ENCODE measurements at regions not wholly inside any gene's neighbourhood (a gene's known extent, or its start where the extent isn't known, plus 50 kb on each side); places are given as distances from the start of the nearest gene placed in this dataset.

DNA sequence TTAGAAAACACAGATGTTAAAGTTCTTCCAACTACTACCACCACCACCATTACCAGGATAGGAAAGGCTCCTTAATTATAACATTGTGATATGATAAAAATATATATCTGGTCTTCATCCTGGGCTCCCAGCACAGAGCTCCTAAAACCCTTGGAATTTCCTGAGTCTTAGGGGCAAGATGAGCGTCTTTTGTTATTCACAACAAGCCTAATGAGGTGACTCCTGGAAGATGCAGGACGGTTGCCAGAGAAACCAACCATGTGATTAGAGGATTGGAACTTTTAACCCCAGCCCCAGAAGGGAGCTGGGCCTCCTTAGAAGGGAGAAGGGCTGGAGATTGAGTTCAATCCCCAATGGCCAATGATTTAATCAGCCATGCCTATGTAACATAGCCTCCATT lies 148.0 kb upstream of the ADRA1B start:
- Mint-ChIP-seq H3K9me3 (no peaks in the 10 kb centered on the region), H3K36me3 (ENCODE audit: low read depth) (peaks cover 15% of the 10 kb centered on the region), H3K4me1 (ENCODE audit: low read depth) (peaks cover 72% of the 10 kb centered on the region), H3K27ac (peak overlapping the region; percentile 68), H3K4me3 (peak overlapping the region; percentile 9; the same call in 1 of the 2 replicates), H3K27me3 (ENCODE audit: insufficient read depth) (no peaks in the 10 kb centered on the region)
- peak; percentile 36 for DNase-seq
- TF ChIP-seq, protein P1, sequence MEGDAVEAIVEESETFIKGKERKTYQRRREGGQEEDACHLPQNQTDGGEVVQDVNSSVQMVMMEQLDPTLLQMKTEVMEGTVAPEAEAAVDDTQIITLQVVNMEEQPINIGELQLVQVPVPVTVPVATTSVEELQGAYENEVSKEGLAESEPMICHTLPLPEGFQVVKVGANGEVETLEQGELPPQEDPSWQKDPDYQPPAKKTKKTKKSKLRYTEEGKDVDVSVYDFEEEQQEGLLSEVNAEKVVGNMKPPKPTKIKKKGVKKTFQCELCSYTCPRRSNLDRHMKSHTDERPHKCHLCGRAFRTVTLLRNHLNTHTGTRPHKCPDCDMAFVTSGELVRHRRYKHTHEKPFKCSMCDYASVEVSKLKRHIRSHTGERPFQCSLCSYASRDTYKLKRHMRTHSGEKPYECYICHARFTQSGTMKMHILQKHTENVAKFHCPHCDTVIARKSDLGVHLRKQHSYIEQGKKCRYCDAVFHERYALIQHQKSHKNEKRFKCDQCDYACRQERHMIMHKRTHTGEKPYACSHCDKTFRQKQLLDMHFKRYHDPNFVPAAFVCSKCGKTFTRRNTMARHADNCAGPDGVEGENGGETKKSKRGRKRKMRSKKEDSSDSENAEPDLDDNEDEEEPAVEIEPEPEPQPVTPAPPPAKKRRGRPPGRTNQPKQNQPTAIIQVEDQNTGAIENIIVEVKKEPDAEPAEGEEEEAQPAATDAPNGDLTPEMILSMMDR (IDR thresholded peaks at IDR 0.05): no peak

DNA sequence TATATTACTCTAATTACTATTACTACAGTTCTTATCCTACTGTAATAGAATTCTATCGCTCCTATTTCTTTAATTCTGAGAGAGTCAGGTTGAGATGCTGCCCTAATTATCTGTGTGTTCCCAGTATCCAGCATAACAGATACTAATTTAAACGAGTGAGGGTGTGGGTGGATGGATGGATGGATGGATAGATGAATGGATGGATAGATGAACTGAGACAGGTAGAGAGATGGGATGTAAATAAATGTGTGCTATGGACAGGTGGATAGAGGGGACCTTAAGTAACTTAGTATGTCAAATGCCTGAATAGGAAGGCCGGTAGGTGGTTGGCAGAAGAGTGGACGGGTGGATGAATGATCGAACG lies 143.6 kb upstream of the ADRA1B start:
- no peak for DNase-seq
- Mint-ChIP-seq H3K36me3 (ENCODE audit: low read depth) (peaks cover 5% of the 10 kb centered on the region), H3K4me3 (peak overlapping the region; percentile 66), H3K9me3 (no peaks in the 10 kb centered on the region), H3K27me3 (ENCODE audit: insufficient read depth) (peaks cover 4% of the 10 kb centered on the region; the same call in 1 of the 2 replicates), H3K4me1 (ENCODE audit: low read depth) (peaks cover 65% of the 10 kb centered on the region), H3K27ac (peak overlapping the region; percentile 73)
- TF ChIP-seq, protein P1 (IDR thresholded peaks at IDR 0.05): no peak

DNA sequence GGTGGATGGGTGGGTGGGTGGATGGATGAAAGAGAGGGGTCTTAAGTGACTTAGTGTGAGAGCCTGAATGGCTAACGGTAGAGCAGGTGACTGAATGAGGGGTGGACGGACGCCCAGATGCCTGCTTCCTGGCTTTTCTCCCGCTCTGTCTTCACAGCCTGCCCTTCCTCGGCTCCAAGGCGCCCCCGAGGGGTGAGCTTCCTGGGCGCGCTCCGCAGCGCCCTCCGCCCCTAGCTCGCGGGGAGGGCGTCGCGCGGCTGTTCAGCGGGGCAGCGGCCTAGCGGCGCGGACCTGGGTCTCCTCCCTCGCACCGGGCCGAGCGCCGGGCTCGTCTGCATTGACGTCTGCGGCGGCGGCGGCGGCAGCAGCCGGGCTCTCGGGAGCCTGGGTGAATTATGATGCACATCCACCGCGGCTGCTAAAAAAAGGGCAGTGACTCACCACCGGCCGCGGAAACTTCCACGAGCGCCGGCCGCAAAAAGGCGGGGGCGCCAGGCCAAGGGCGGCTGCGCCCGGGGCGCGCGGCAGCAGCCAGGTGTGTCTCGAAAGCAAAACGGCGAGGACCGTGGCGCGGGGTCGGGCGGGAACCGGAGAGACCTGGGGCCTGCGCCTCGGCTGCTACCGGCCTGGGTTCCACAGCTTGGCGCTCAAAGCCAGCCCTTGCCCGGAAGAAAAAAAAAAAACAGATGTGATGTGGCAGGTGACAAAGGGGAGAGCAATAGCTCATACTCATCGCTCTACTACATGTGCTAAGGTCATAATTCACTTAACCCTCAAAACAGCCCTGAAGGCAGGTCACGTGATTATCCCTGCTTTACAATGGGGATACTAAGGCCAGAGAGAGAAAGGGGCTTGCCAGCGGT lies 143.0 kb upstream of the ADRA1B start:
- DNase-seq: peak; percentile 84
- H3K36me3 Mint-ChIP-seq (ENCODE audit: low read depth): peaks cover 7% of the 10 kb centered on the region
- H3K4me3 Mint-ChIP-seq: peak overlapping the region; percentile 66
- H3K27ac Mint-ChIP-seq: peak overlapping the region; percentile 73
- H3K27me3 Mint-ChIP-seq (ENCODE audit: insufficient read depth): peaks cover 4% of the 10 kb centered on the region; the same call in 1 of the 2 replicates
- no peaks in the 10 kb centered on the region for H3K9me3 Mint-ChIP-seq
- TF ChIP-seq, protein P1 (IDR thresholded peaks at IDR 0.05): peak; percentile 45; the same call in 1 of the 2 replicates
- peaks cover 65% of the 10 kb centered on the region for H3K4me1 Mint-ChIP-seq (ENCODE audit: low read depth)

DNA sequence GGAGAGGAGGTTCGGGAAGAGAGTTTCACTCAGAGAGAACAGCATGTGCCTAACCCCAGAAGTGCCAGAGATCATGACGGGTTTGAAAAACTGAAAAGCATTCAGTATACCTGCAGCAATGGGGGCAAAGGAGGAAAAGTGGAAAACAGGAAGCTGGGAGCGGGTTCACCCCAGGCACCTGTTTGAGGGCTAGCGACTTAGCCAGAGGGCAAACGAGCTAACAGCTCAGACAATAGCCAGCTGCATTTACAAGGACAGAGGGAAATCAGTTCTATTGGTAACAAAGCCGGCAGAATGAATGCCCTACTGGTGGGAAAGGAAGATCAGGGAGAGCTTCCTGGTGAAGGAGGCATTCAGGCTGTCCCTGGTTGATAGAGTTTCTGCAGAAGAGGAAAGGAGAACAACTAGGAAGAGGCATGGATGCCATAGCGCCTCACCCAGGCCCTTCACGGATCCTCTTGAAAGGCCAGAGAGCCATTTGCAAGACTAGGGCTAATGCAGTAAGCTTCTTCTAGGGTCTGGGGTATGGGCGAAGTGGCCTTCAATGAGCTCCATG lies 141.7 kb upstream of the ADRA1B start:
- Mint-ChIP-seq H3K27me3 (ENCODE audit: insufficient read depth) (peaks cover 4% of the 10 kb centered on the region; the same call in 1 of the 2 replicates), H3K4me3 (no peak overlapping the region)
- no peak for DNase-seq

DNA sequence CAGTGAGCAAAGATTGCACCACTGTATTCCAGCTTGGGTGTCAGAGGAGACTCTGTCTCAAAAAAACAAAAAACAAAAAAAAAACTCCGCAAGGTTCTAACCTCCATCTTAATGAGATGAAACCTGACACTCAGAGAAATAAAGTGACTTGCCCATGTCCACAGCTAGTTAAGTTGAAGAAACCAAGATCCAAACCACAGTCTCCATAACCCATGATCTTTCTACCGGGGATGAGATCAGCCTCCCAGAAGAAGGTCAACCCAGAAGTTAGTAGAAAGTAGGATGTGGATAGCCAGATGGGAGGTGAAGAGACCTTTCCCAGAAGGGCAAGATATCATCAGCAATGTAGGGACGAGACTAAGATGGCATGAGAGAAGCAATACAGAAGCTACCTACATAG lies 140.4 kb upstream of the ADRA1B start:
- H3K9me3 Mint-ChIP-seq: peaks cover 4% of the 10 kb centered on the region; the same call in 1 of the 2 replicates
- peaks cover 78% of the 10 kb centered on the region for H3K4me1 Mint-ChIP-seq (ENCODE audit: low read depth)
- no peak overlapping the region for H3K27ac Mint-ChIP-seq
- TF ChIP-seq, protein P1 (IDR thresholded peaks at IDR 0.05): no peak
- H3K27me3 Mint-ChIP-seq (ENCODE audit: insufficient read depth): peaks cover 4% of the 10 kb centered on the region; the same call in 1 of the 2 replicates
- DNase-seq: no peak
- H3K36me3 Mint-ChIP-seq (ENCODE audit: low read depth): peaks cover 14% of the 10 kb centered on the region
- no peak overlapping the region for H3K4me3 Mint-ChIP-seq

More for the DNA sequence above, 141.7 kb upstream of the ADRA1B start:
- Mint-ChIP-seq H3K4me1 (ENCODE audit: low read depth) (peaks cover 65% of the 10 kb centered on the region), H3K9me3 (peaks cover 4% of the 10 kb centered on the region; the same call in 1 of the 2 replicates), H3K27ac (no peak overlapping the region), H3K36me3 (ENCODE audit: low read depth) (peaks cover 13% of the 10 kb centered on the region)
- TF ChIP-seq, protein P1 (IDR thresholded peaks at IDR 0.05): no peak

Measured in HFFc6 (cell line).